Transverse colon (tissue), 3 donors: ENCODE measurements at regions not wholly inside any gene's neighbourhood (a gene's known extent, or its start where the extent isn't known, plus 50 kb on each side); places are given as distances from the start of the nearest gene placed in this dataset.

Experiments
- CTCF ChIP-seq, 5 experiments: fragments of 200-600 bp in 3 of 5; fragments of 450-650 bp in 2 of 5; sonication (generic) in 3 of 5; IDR thresholded peaks; 1 replicate in 2 of 5; 2 replicates in 3 of 5; pipeline ENCODE4 v1.5.1; 2016 to 2017; ENCODE audit warnings: antibody characterized with exemption in 5 of 5, inconsistent platforms in 3 of 5, mild to moderate bottlenecking in 2 of 5, moderate library complexity in 1 of 5
- EP300 ChIP-seq: sonication (generic); formaldehyde crosslinking; IDR thresholded peaks from one replicate; pipeline ENCODE4 v1.6.1; 2017; ENCODE audit warnings: antibody characterized with exemption, low read depth
- POLR2A ChIP-seq: fragments of 450-650 bp; IDR thresholded peaks from one replicate; pipeline ENCODE4 v1.6.1; 2016; ENCODE audit warnings: antibody characterized with exemption, mild to moderate bottlenecking, moderate library complexity

GRCh38 chr12:123085730-123086487, 65.0 kb downstream of the PITPNM2 start:
- TF ChIP-seq CTCF (IDR thresholded peaks at IDR 0.05) = no peak
- no peak for TF ChIP-seq POLR2A
- no peak for TF ChIP-seq EP300
